Peyer's patch (tissue), 4 donors: ENCODE measurements at regions not wholly inside any gene's neighbourhood (a gene's known extent, or its start where the extent isn't known, plus 50 kb on each side); places are given as distances from the start of the nearest gene placed in this dataset.

Experiments used
- DNase-seq, 3 donors: peaks; one replicate each; pipeline ENCODE4 v3.0.0-alpha.2; 2017 to 2019
- H3K27ac ChIP-seq, 4 donors: fragments of 200-600 bp; sonication (generic); one replicate each; pipeline ENCODE4 v1.5.1; 2016 to 2019
- H3K27me3 ChIP-seq, 2 donors: fragments of 200-600 bp; sonication (generic); one replicate each; pipeline ENCODE4 v1.5.1; 2019
- H3K36me3 ChIP-seq, 3 donors: fragments of 200-600 bp; sonication (generic); one replicate each; pipeline ENCODE4 v1.5.1; 2016 to 2019
- H3K4me1 ChIP-seq, 4 donors: fragments of 200-600 bp; sonication (generic); one replicate each; pipeline ENCODE4 v1.5.1; 2016 to 2019
- H3K4me3 ChIP-seq, 4 donors: fragments of 200-600 bp; sonication (generic); 1 replicate in 3 of 4; 2 replicates in 1 of 4; pipeline ENCODE4 v1.5.1; 2016 to 2019; ENCODE audit warnings: mild to moderate bottlenecking in 1 of 4
- H3K9me3 ChIP-seq, 4 donors: fragments of 200-600 bp; sonication (generic); one replicate each; pipeline ENCODE4 v1.5.1; 2016 to 2019; ENCODE audit warnings: mild to moderate bottlenecking in 1 of 4
- CTCF ChIP-seq, 6 experiments: fragments of 450-650 bp in 4 of 6; fragments of 200-600 bp in 2 of 6; sonication (generic) in 1 of 6; IDR thresholded peaks; one replicate each; pipeline ENCODE4 v1.5.1; 2017 to 2019; ENCODE audit warnings: antibody characterized with exemption in 6 of 6, mild to moderate bottlenecking in 3 of 6, moderate library complexity in 1 of 6
- POLR2A ChIP-seq, 2 donors: fragments of 450-650 bp; IDR thresholded peaks; one replicate each; pipeline ENCODE4 v1.5.1; 2017; ENCODE audit warnings: antibody characterized with exemption in 2 of 2, mild to moderate bottlenecking in 2 of 2, moderate library complexity in 2 of 2

GRCh38 chr1:60959701-60960100, 122.7 kb upstream of the NFIA start:
- Histone ChIP-seq H3K4me3 (no peak overlapping the region), H3K4me1 (no peaks in the 10 kb centered on the region), H3K36me3 (no peaks in the 10 kb centered on the region), H3K27ac (no peak overlapping the region), H3K9me3 (peaks cover 0 to 2% (median under 1%) of the 10 kb centered on the region in 4 donors), H3K27me3 (no peaks in the 10 kb centered on the region)
- DNase-seq, result no peak
- TF ChIP-seq CTCF (IDR thresholded peaks at IDR 0.05) (no peak), POLR2A (IDR thresholded peaks at IDR 0.05) (no peak)

- no peaks in the 10 kb centered on the region for H3K36me3 ChIP-seq
- no peaks in the 10 kb centered on the region for H3K4me1 ChIP-seq
- no peak overlapping the region for H3K4me3 ChIP-seq
- H3K9me3 ChIP-seq, result peaks cover 0 to 2% (median 0%) of the 10 kb centered on the region in 4 donors
- TF ChIP-seq CTCF (IDR thresholded peaks at IDR 0.05) (no peak), POLR2A (IDR thresholded peaks at IDR 0.05) (no peak)
- no peaks in the 10 kb centered on the region for H3K27me3 ChIP-seq
- DNase-seq, result no peak
- H3K27ac ChIP-seq, result no peak overlapping the region
Measured at GRCh38 chr1:60958001-60958400, 124.4 kb upstream of the NFIA start.

GRCh38 chr1:60956520-60956919, 125.8 kb upstream of the NFIA start:
- TF ChIP-seq POLR2A (IDR thresholded peaks at IDR 0.05), result no peak
- no peaks in the 10 kb centered on the region for H3K36me3 ChIP-seq
- no peak overlapping the region for H3K27ac ChIP-seq
- no peak overlapping the region for H3K4me3 ChIP-seq
- no peaks in the 10 kb centered on the region for H3K27me3 ChIP-seq
- DNase-seq, result no peak
- H3K9me3 ChIP-seq, result peaks cover 0 to 2% (median 0%) of the 10 kb centered on the region in 4 donors
- no peaks in the 10 kb centered on the region for H3K4me1 ChIP-seq

- no peak for TF ChIP-seq CTCF (IDR thresholded peaks at IDR 0.05)
- TF ChIP-seq POLR2A (IDR thresholded peaks at IDR 0.05), result no peak
- DNase-seq, result no peak
- H3K4me1 ChIP-seq, result no peaks in the 10 kb centered on the region
Measured at GRCh38 chr1:60952612-60953111, 129.7 kb upstream of the NFIA start.

GRCh38 chr1:60950224-60951063, 131.9 kb upstream of the NFIA start:
- DNase-seq, result no peak
- no peak overlapping the region for H3K27ac ChIP-seq
- no peaks in the 10 kb centered on the region for H3K4me1 ChIP-seq
- no peak for TF ChIP-seq POLR2A (IDR thresholded peaks at IDR 0.05)
- TF ChIP-seq CTCF (IDR thresholded peaks at IDR 0.05), result no peak
- no peaks in the 10 kb centered on the region for H3K36me3 ChIP-seq
- peaks cover 0 to 2% (median 0%) of the 10 kb centered on the region in 4 donors for H3K9me3 ChIP-seq
- H3K4me3 ChIP-seq, result no peak overlapping the region
- no peaks in the 10 kb centered on the region for H3K27me3 ChIP-seq

More at GRCh38 chr1:60952612-60953111, 129.7 kb upstream of the NFIA start:
- Histone ChIP-seq H3K4me3 (no peak overlapping the region), H3K27ac (no peak overlapping the region), H3K9me3 (peaks cover 0 to 2% (median 0%) of the 10 kb centered on the region in 4 donors), H3K27me3 (no peaks in the 10 kb centered on the region), H3K36me3 (no peaks in the 10 kb centered on the region)

- DNase-seq, result no peak
- TF ChIP-seq POLR2A (IDR thresholded peaks at IDR 0.05) (no peak), CTCF (IDR thresholded peaks at IDR 0.05) (no peak)
- no peaks in the 10 kb centered on the region for H3K27me3 ChIP-seq
Measured at GRCh38 chr1:60949826-60950197, 132.5 kb upstream of the NFIA start.

More at GRCh38 chr1:60949826-60950197, 132.5 kb upstream of the NFIA start:
- no peaks in the 10 kb centered on the region for H3K36me3 ChIP-seq
- no peak overlapping the region for H3K4me3 ChIP-seq
- H3K9me3 ChIP-seq, result no peaks in the 10 kb centered on the region
- no peaks in the 10 kb centered on the region for H3K4me1 ChIP-seq
- no peak overlapping the region for H3K27ac ChIP-seq
